OCI-LY7 (cell line): ENCODE measurements at regions not wholly inside any gene's neighbourhood (a gene's known extent, or its start where the extent isn't known, plus 50 kb on each side); places are given as distances from the start of the nearest gene placed in this dataset.

Experiments
- EZH2phosphoT487 ChIP-seq: fragments of 200-600 bp; sonication (generic); IDR thresholded peaks from 2 replicates; pipeline ENCODE4 v1.6.1; 2018; ENCODE audit warnings: low read depth, borderline replicate concordance, mild to moderate bottlenecking, mixed run types, antibody characterized with exemption, low read length, moderate library complexity, mixed read lengths
- TF ChIP-seq, protein P1 (sequence below): fragments of 200-600 bp; sonication (generic); conservative IDR thresholded peaks from 2 replicates; pipeline ENCODE4 v1.5.1; 2014; ENCODE audit warnings: mild to moderate bottlenecking, antibody characterized with exemption, low read length, moderate library complexity, mixed read lengths

DNA sequence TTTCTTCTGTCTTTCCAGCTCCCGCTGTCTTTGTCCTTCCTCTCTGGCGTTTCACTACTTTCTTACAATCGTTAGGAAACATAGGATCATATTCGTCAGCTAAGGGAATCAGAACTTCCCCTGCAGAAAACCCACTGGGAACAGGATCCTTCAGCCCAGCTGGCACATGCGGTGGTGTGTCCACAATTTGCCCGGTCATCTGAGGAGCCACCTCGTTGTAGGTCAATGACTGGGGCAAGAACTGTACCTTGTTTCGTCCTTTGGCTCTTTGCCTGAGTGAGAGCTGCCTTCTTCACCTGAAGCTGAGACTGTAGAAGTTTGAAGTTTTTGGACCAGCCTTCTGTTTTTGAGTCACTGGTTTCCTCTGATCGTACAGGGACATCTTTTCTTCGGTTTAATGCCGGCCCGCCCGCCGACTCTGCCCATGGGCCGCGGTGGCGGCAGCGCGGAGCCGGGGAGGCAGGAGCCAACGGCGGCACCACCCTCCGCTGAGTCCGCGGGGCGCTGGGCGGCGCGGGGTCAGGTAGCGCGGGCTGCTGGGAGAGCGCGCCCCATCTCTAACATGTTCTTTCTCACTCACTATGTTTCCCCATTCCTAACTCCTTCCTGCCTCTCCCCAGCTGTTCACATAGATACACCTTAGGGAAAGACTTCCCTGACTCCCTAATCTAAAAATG is 214.1 kb upstream of the NANOGP8 start:
- TF ChIP-seq, protein P1, sequence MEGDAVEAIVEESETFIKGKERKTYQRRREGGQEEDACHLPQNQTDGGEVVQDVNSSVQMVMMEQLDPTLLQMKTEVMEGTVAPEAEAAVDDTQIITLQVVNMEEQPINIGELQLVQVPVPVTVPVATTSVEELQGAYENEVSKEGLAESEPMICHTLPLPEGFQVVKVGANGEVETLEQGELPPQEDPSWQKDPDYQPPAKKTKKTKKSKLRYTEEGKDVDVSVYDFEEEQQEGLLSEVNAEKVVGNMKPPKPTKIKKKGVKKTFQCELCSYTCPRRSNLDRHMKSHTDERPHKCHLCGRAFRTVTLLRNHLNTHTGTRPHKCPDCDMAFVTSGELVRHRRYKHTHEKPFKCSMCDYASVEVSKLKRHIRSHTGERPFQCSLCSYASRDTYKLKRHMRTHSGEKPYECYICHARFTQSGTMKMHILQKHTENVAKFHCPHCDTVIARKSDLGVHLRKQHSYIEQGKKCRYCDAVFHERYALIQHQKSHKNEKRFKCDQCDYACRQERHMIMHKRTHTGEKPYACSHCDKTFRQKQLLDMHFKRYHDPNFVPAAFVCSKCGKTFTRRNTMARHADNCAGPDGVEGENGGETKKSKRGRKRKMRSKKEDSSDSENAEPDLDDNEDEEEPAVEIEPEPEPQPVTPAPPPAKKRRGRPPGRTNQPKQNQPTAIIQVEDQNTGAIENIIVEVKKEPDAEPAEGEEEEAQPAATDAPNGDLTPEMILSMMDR = no peak
- no peak for TF ChIP-seq EZH2phosphoT487
